GM18511 (cell line): ENCODE measurements at regions not wholly inside any gene's neighbourhood (a gene's known extent, or its start where the extent isn't known, plus 50 kb on each side); places are given as distances from the start of the nearest gene placed in this dataset.
"Not testable (repeated sequence)": the region's sequence is repeated elsewhere in the genome, so short reads cannot be mapped to it uniquely, and the experiment has no call there.

Source experiments
- ATAC-seq: cut with Tn5 transposase; IDR thresholded peaks from one replicate; pipeline ENCODE4 v1.9.1; 2021; ENCODE audit warnings: mild to moderate bottlenecking, moderate library complexity; ENCODE audit not compliant: unreplicated experiment

- peak; percentile 92 for ATAC-seq
Measured at GRCh38 chr3:138890555-138891187, 55.9 kb upstream of the PIK3CB start.

- no peak for ATAC-seq
Measured at GRCh38 chr3:138889792-138890191, 55.1 kb upstream of the PIK3CB start.

- ATAC-seq: no peak
Measured at GRCh38 chr3:138888560-138888959, 53.8 kb upstream of the PIK3CB start.

GRCh38 chr3:138886096-138886495 lies 51.4 kb upstream of the PIK3CB start:
- ATAC-seq: not testable (repeated sequence)
